ENCODE measurements at regions not wholly inside any gene's neighbourhood (a gene's known extent, or its start where the extent isn't known, plus 50 kb on each side); places are given as distances from the start of the nearest gene placed in this dataset.

- DNase-seq (ENCODE audit: low read depth in 2 of 2): no peak
Observed at GRCh38 chr2:41954304-41955291, 93.2 kb upstream of the PKDCC start.

GRCh38 chr2:41955316-41956043 is 92.3 kb upstream of the PKDCC start:
- no peak for DNase-seq (ENCODE audit: low read depth in 2 of 2)

DNA sequence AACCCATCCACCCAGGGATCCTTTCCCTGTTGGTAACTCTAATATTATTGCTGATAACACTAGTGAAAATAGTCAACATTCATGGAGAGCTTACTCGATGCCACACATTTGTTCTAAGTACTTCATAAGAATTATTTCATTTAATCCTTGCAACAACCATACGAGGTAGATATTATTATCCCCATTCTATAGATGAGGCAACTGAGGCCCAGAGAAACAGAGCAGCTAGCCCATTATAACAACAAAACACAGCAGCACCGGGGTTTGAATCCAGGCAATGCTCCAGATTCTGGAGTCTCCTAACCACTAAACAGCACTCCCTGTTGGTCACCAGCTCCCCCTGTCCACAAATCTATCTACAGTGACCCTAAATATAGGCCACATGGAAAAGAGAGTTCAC is 90.4 kb upstream of the PKDCC start:
- no peak for DNase-seq (ENCODE audit: low read depth in 2 of 2)

DNA sequence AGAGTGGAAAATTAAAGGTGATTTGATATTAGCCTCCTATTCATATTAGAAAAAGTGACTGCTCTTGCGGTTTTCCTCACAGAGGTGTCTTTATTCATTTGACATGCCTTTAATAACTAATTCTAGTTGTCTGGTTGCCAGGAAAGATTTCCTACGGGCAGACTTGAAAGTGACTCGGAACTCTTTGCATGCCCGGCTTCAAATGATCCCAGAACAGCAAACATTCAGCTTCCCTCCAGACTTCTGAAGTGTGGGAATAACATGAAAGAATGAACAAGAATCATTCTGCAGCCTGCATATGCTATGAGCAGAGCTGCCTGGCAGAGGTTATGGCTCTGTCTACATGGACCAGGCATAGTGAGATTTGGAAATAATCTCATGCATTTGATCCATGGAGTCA is 89.6 kb upstream of the PKDCC start:
- no peak for DNase-seq (ENCODE audit: low read depth in 2 of 2)

DNA sequence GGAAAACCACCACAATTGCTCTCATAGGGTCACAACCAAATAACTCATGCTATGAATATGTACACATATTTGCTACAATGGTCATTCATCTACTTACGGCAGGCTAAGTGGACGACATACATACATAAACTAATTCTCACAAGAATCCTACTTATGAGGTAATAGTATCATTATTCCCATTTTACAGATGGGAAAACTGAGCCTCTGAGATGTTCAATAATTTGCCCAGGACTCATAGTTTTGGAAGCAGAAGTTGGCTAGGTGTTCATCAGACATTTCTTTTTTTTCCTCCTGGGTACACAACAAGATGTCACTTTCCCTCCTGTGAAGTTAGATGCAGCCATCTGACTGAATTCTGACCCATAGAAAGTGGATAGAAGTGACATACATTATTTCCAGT is 89.0 kb upstream of the PKDCC start:
- DNase-seq (ENCODE audit: low read depth in 2 of 2): no peak

- no peak for DNase-seq (ENCODE audit: low read depth in 2 of 2)
Observed at GRCh38 chr2:41959760-41960159, 88.1 kb upstream of the PKDCC start.

GRCh38 chr2:41962922-41963622 is 84.7 kb upstream of the PKDCC start:
- DNase-seq (ENCODE audit: low read depth in 2 of 2): no peak

GRCh38 chr2:41963661-41964525 is 83.9 kb upstream of the PKDCC start:
- no peak for DNase-seq (ENCODE audit: low read depth in 2 of 2)

DNA sequence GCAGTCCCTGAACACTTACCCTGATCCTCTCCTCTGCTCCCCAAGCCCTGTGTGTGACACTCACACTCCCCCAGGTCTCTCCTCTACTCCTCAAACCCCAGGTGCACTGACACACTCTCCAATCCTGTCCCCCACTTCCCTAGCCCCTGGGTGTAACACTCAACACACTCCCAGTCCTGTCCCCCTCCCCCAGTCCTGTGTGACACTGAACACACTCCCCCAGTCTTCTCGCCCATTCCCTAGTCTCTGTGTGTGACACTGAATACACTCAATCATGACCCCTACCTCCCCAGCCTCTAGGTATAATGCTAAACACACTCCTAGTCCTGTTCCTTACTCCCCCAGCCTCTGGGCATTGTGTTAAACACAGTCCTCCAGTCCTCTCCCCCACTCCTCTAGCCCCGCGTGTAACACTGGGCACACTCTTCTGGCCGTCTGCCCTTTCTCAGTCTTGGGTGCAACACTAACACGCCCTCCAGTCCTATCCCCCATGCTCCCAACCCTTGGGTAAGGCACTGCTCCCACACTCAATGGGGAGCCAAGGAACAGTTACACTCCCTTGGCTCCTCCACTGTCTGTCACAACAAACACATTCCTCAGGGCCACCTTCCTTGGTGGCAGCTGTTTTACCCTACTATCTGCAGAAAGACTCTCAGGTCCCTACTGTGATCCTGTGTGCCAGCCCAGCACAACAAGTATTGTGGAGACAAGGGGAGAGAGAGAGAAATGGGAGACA is 82.5 kb upstream of the PKDCC start:
- DNase-seq (ENCODE audit: low read depth in 2 of 2): no peak

GRCh38 chr2:41965909-41966295 is 81.9 kb upstream of the PKDCC start:
- DNase-seq (ENCODE audit: low read depth in 2 of 2): no peak

DNA sequence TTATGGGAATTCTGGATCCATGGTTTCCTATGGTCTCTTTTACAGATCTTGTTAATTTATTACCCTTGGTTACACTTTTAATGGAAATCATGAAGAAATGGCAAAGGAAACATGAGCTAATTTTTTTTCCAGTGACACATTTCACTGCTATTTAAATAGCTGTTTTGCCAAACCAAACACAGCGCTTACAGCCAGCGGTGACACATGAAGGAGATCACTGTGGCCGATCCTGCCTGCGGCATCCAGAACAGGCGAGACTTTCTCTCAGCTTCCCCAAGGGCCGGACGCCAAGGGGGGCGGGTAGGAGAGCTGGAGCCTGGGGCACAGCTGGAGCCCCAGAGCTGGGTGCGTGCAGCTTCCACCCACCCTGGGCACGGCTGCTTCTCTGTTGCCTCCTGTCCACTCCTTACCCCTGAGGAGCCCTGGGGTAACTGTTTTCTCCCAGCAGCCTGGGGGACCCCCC is 81.4 kb upstream of the PKDCC start:
- no peak for DNase-seq (ENCODE audit: low read depth in 2 of 2)

DNA sequence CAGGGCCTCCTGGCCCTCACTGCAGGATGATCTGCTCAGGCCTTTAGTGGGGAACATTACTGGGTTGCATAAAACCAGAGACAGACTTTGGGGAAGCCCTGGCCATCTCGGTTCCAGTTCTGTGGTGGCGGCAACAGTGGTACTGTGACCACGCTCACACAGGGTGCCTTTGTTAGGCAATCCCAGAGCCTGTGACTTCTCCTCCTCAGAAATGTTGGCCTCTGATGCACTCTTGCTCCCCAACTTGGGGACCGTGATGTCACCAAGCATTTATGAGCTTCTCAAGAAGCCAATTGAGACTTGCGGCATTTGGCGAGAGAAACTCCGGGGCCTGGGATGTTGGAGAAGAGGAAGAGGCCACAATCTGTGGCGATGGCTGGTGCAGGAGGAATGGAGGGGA is 80.9 kb upstream of the PKDCC start:
- DNase-seq (ENCODE audit: low read depth in 2 of 2): no peak

- DNase-seq (ENCODE audit: low read depth in 2 of 2): no peak
Observed at GRCh38 chr2:41967476-41968181, 80.2 kb upstream of the PKDCC start.

DNA sequence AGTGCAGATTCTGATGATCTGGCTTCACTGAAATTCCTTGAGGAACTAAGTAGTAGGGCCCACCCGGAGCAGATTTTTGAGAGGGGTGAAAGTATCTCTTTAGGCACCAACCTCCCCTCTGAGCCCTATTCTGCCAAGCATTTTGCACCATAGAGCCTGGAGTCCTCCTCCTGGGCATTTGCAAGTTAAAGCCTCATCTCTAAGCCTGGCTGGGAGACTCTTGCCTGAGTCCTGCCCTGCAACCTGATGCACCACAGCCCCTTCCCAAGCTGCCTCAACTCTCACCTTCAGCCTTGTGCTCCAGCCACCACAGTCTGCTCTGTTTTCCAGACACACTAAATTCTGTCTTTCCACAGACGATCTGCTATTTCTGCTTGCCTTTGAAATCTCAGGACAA is 79.6 kb upstream of the PKDCC start:
- no peak for DNase-seq (ENCODE audit: low read depth in 2 of 2)

- no peak for DNase-seq (ENCODE audit: low read depth in 2 of 2)
Observed at GRCh38 chr2:41970988-41971660, 76.7 kb upstream of the PKDCC start.

GRCh38 chr2:41972179-41972578 is 75.6 kb upstream of the PKDCC start:
- DNase-seq (ENCODE audit: low read depth in 2 of 2): no peak

GRCh38 chr2:41972819-41973218 is 75.0 kb upstream of the PKDCC start:
- no peak for DNase-seq (ENCODE audit: low read depth in 2 of 2)

- no peak for DNase-seq (ENCODE audit: low read depth in 2 of 2)
Observed at GRCh38 chr2:41973871-41974270, 74.0 kb upstream of the PKDCC start.

GRCh38 chr2:41981417-41981816 is 66.4 kb upstream of the PKDCC start:
- no peak for DNase-seq (ENCODE audit: low read depth in 2 of 2)
